ENCODE measurements at regions not wholly inside any gene's neighbourhood (a gene's known extent, or its start where the extent isn't known, plus 50 kb on each side); places are given as distances from the start of the nearest gene placed in this dataset.

DNA sequence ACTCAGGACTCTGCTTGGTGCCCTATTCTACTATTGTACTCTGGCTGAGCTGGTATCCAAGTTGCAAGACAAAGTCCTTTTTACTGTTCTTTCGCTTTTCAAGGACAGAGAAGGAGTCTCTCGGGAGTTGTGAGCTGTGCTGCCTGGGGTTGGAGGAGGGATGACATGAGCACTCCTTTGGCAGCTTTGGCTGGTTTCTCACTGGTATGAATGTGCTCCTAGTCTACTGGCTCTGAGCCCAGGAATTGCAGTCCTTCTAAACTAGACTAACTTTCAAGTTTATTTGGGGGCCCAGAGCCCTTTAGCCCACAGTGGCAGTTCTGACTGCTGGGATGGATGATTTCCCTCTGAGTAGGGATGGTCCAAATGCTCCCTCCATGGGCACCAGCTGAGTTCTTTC lies 997.1 kb downstream of the RAB28 start:
- H2AFZ ChIP-seq (ENCODE audit: insufficient read depth, low read depth, low read length, poor library complexity, severe bottlenecking), result no peak overlapping the region
- Mint-ChIP-seq H3K27me3 (ENCODE audit: low read depth in 3 of 3) (no peaks in the 10 kb centered on the region), H3K36me3 (no peaks in the 10 kb centered on the region), H3K27ac (no peak overlapping the region), H3K9me3 (peaks cover 5 to 15% (median 8%) of the 10 kb centered on the region in 7 donors), H3K4me3 (no peak overlapping the region), H3K4me1 (no peaks in the 10 kb centered on the region)
- H3K4me3 ChIP-seq (replicated peaks in 1 of 3; ENCODE audit: low read depth in 2 of 3, low read length in 3 of 3), result no peak overlapping the region
- no peak overlapping the region for H3K27ac ChIP-seq (ENCODE audit: low read depth in 1 of 2, low read length in 2 of 2)
- H3K4me2 ChIP-seq (replicated peaks; ENCODE audit: extremely low read depth, low read length, poor library complexity, severe bottlenecking), result no peak overlapping the region
- H3K4me1 ChIP-seq (ENCODE audit: control insufficient read depth in 1 of 2, insufficient read depth in 2 of 2, low read length in 2 of 2), result no peaks in the 10 kb centered on the region
- H3K9me3 ChIP-seq (replicated peaks in 1 of 2; ENCODE audit: control insufficient read depth in 1 of 2, insufficient read depth in 1 of 2, low read length in 2 of 2), result peaks cover 24 to 31% of the 10 kb centered on the region in 2 donors
- no peak overlapping the region for H3K9ac ChIP-seq (ENCODE audit: insufficient read depth, low read length, poor library complexity, severe bottlenecking)
- no peaks in the 10 kb centered on the region for H3K79me2 ChIP-seq (ENCODE audit: insufficient read depth, low read length)
- H3K27me3 ChIP-seq (ENCODE audit: control insufficient read depth in 2 of 2, insufficient read depth in 2 of 2, low read length in 2 of 2), result no peaks in the 10 kb centered on the region
- no peaks in the 10 kb centered on the region for H4K20me1 ChIP-seq (ENCODE audit: insufficient read depth, low read length)
- no peak for DNase-seq
- intact Hi-C loops (cut with micrococcal nuclease), result no loop called here
- 100% methylated on average over 1 of the region's 2 CpGs for WGBS (ENCODE audit: insufficient coverage)
- TF ChIP-seq CTCF (IDR thresholded peaks at IDR 0.05), result no peak
- no peaks in the 10 kb centered on the region for H3K36me3 ChIP-seq (replicated peaks in 1 of 2; ENCODE audit: control insufficient read depth in 1 of 2, insufficient read depth in 2 of 2, low read length in 2 of 2)

DNA sequence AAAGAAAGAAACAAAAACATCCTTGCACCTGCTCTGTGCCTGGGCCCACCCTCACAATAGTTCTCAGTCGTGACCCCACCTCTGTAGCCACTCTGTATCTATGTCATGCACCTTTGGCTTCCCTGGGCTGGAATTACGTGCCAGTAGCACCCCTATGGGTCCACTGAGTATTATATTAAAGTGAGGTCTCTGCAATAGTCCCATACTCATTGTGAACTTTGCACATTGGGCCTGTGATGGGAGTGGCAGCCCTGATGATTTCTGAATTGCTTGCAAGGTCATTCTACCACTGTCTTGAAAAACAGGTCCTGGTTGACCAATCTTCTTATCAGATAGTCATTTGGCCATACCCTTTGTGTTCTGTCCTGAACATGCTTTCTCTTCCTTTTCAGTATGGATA lies 1012.1 kb downstream of the RAB28 start:
- H3K4me2 ChIP-seq (replicated peaks; ENCODE audit: extremely low read depth, low read length, poor library complexity, severe bottlenecking), result no peak overlapping the region
- no peaks in the 10 kb centered on the region for H3K36me3 Mint-ChIP-seq
- no peaks in the 10 kb centered on the region for H3K4me1 ChIP-seq (ENCODE audit: control insufficient read depth in 1 of 2, insufficient read depth in 2 of 2, low read length in 2 of 2)
- TF ChIP-seq CTCF (IDR thresholded peaks at IDR 0.05), result no peak
- no peaks in the 10 kb centered on the region for H4K20me1 ChIP-seq (ENCODE audit: insufficient read depth, low read length)
- DNase-seq, result no peak
- intact Hi-C loops (cut with micrococcal nuclease), result no loop called here
- H3K27ac ChIP-seq (ENCODE audit: low read depth in 1 of 2, low read length in 2 of 2), result no peak overlapping the region
- no peaks in the 10 kb centered on the region for H3K27me3 Mint-ChIP-seq (ENCODE audit: low read depth in 3 of 3)
- H3K9me3 Mint-ChIP-seq, result peaks cover 0 to 10% (median 7%) of the 10 kb centered on the region in 7 donors
- H3K4me3 ChIP-seq (replicated peaks in 1 of 3; ENCODE audit: low read depth in 2 of 3, low read length in 3 of 3), result no peak overlapping the region
- no peaks in the 10 kb centered on the region for H3K36me3 ChIP-seq (replicated peaks in 1 of 2; ENCODE audit: control insufficient read depth in 1 of 2, insufficient read depth in 2 of 2, low read length in 2 of 2)
- H3K27me3 ChIP-seq (ENCODE audit: control insufficient read depth in 2 of 2, insufficient read depth in 2 of 2, low read length in 2 of 2), result no peaks in the 10 kb centered on the region
- H3K4me1 Mint-ChIP-seq, result no peaks in the 10 kb centered on the region
- no peak overlapping the region for H2AFZ ChIP-seq (ENCODE audit: insufficient read depth, low read depth, low read length, poor library complexity, severe bottlenecking)
- H3K79me2 ChIP-seq (ENCODE audit: insufficient read depth, low read length), result no peaks in the 10 kb centered on the region
- no peak overlapping the region for H3K4me3 Mint-ChIP-seq
- H3K27ac Mint-ChIP-seq, result no peak overlapping the region
- WGBS (ENCODE audit: insufficient coverage), result no CpG with 5 or more reads among the region's 2 CpGs
- no peak overlapping the region for H3K9ac ChIP-seq (ENCODE audit: insufficient read depth, low read length, poor library complexity, severe bottlenecking)
- H3K9me3 ChIP-seq (replicated peaks in 1 of 2; ENCODE audit: control insufficient read depth in 1 of 2, insufficient read depth in 1 of 2, low read length in 2 of 2), result peaks cover 7 to 16% of the 10 kb centered on the region in 2 donors
